ENCODE measurements at regions not wholly inside any gene's neighbourhood (a gene's known extent, or its start where the extent isn't known, plus 50 kb on each side); places are given as distances from the start of the nearest gene placed in this dataset.

DNA sequence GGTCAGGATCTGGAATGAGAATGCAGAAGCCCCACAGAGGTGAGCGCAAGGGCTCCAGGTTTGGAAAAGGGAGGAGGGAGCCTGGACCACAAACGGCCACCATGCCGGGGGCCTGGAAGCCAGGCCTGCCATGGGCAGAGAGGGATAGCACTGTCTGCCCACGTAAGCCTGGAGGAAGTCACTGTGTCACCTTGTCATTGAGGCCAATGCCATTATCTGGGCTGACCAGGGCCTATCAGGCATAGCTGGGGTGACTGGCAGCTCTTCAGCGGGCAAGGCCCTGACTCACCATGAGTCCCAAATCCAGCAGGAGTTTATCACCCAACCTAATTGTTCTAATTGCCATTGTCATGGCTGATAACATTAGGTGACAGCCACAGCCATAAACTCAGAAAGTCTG is 84.6 kb downstream of the MATN1 start:
- DNase-seq (ENCODE audit: low read depth in 3 of 3, low spot score in 1 of 3) = no peak

DNA sequence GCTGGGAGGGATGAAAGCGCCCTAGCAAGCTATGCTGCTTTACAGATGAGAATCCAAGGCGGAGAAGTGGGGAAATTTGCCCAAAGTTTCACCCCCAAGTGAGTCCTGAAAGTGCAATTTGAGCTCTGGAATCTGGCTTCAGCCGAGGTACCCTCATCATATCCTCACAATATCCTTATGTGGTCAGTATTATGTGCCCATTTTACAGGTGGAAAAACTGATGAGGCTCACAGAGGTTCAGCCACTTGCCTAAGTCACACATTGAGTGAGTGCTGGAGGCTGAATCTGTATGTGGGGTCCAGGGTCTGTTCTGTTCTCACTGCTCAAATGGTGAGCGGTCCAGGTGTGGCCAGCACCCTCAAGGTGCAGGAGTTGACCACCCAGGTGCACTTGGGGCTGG is 85.3 kb downstream of the MATN1 start:
- DNase-seq (ENCODE audit: low read depth in 3 of 3, low spot score in 1 of 3) = no peak

DNA sequence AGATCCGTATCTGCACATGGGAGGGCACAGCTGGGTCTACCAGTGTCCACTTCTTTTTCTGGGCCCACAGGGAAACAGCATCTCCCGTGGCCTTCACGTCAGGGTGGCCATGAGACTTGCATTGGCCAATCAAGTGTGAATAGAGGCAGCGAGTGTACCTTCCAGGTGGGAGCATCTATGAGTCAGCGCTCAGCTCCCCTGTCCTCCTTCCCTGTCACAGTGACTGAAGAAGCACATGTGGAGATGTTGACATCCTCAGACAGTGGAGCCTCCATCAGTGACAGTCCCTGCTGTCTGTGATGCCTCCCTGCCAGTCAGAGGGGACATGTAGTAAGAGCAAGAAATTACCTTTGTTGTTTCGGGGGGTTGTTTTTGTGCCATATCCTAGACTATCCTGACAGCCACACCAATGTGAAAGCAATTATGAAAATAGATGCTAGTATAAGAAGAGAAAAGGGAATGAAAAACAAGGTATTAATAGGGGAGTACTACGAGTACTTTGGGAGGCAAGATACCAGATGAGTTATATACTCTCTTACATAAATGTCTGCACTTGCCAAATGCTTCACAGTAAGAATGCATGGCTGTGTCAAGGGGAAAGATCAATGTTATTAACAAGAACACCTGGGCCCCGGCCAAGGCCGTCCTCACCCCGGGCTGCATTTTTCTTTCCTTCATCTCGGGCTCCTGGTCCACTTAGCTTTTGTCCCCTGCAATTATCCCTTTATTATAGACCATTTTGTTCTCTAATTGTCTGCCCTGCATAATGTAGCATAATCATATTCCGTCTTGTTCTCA is 86.0 kb downstream of the MATN1 start:
- no peak for DNase-seq (ENCODE audit: low read depth in 3 of 3, low spot score in 1 of 3)

DNA sequence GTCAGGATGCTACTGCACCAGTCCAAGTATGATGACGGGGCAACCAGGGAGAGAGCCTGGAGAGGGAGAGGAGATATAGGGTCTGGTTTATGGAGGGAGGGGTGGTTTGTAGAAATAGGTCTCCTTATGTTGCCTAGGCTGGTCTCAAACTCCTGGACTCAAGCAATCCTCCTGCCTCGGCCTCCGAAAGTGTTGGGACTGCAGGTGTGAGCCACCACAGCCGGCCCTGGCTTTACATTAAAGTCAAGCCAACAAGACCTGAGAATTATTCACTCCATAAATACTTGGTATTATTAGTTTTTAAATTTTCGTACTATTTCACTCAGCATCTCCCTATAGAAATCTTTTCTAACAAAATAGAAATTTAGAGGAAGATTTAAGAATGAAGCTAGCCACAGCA is 86.8 kb downstream of the MATN1 start:
- no peak for DNase-seq (ENCODE audit: low read depth in 3 of 3, low spot score in 1 of 3)

DNA sequence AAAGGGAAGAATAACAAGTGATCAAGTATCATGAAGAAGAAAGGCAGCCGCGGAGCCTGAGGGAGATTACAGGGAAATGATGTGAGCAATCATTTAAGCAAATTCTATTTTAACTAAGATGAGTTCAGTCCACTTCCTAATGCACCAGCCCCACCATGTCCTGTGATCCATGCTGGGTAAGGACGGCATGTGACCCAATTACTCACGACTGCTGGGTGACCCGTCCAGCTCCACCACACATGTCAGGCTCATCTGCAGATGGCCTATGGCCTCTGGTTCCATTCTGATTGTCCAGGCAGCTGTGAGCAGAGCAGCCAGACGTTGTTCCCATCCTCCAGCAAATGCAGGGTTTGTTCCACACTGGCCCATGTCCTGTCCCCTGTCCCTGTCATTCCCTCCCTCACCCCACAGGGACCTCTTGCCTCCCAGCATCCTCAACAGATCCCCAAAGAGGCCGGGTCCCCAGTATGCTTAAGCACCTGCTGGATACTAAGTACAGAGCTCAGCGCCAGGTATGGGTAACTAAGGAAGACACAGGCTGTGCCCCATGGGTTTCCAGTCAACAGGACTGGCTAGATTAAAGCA is 87.9 kb downstream of the MATN1 start:
- no peak for DNase-seq (ENCODE audit: low read depth in 3 of 3, low spot score in 1 of 3)

DNA sequence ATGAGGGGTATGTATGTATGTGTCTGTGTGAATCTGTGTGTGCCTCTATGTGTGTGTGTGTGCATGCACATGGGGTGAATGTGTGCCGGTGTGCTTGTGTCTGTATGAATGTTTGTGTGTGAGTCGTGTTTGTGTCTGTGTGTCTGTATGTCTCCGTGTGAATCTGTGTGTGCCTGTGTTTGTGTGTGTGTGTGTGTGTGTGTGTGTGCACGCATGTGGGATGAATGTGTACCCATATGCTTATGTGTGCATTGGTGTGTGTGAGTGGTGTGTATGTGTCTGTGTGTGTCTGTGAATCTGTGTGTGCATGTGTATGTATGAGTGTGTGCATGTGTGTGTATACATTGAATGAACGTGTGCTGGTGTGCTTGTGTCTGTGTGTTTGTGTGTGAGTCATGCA is 88.9 kb downstream of the MATN1 start:
- DNase-seq (ENCODE audit: low read depth in 3 of 3, low spot score in 1 of 3) = no peak

DNA sequence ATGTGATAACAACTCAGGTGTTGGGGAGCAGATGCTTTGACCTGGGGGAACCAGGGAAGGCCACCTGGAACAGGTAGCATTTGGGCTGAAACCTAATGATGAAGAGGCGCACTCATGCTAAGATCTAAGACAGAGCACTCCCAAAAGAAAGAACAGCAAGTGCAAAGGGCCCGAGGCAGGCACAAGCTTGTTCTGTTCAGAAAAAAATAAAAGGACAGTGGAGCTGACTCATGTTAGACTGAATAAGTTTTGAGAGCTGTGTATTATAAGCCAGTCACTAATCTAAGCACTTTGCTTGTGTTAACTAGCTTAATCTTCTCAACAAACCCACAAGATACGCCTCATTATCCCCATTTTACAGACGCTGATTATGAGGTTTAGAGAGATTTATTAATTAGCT is 90.1 kb downstream of the MATN1 start:
- no peak for DNase-seq (ENCODE audit: low read depth in 3 of 3, low spot score in 1 of 3)

DNA sequence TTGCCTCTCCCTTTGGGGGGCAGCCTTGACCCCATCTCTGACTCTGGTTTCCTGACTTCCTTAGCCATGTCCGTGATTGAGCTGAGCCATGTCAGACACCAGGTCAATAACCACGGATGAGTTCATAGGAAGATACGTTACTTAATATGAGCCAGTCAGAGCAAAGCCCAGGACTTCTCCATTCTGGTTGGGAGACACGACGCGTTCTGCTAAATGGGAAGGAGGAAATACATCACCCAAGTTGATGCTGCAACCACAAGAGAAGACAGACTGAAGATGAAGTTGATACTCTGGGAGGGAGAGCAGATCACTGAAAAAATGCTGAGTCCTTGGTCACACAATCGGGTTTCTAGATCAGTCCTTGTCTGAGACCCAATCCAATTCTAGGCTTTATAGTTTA is 90.9 kb downstream of the MATN1 start:
- DNase-seq (ENCODE audit: low read depth in 3 of 3, low spot score in 1 of 3) = no peak

DNA sequence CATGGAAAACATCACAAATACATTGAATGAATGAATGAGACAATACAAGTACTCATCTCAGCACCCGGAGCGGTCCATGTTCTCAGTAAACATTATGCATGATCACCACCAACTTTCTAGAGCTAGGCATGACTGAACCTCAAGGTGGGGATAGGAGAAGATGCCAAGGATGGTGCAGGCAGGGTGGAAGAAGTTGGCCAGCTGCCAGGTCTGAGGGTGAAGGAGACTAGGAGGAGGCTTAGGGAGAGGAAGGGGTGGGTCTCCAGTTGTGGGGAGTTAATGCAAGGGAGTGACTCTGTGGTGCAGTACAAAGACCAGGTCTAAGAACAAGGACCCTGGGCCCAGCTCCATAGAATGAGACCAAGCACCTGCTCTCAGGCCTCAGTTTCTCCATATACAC is 91.7 kb downstream of the MATN1 start:
- no peak for DNase-seq (ENCODE audit: low read depth in 3 of 3, low spot score in 1 of 3)

DNA sequence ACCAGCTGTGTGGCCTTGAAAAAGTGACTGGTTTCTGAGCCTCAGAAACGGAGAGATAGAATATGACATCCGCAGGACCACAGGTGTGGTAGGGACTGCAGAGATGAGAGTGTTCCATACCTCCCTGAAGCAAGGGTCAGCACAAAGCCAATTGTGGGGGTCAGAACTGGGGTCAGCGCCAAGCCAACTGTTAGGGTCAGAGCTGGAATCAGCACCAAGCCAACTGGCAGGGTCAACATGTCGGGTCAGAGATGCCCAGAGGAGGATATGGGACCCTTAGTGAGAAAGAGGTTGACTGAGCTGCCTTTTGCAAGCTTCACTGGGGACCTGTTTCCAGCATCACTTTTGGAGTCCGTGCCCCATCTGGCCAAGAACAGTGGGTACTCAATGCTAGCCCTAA is 93.9 kb downstream of the MATN1 start:
- DNase-seq (ENCODE audit: low read depth in 3 of 3, low spot score in 1 of 3) = no peak

DNA sequence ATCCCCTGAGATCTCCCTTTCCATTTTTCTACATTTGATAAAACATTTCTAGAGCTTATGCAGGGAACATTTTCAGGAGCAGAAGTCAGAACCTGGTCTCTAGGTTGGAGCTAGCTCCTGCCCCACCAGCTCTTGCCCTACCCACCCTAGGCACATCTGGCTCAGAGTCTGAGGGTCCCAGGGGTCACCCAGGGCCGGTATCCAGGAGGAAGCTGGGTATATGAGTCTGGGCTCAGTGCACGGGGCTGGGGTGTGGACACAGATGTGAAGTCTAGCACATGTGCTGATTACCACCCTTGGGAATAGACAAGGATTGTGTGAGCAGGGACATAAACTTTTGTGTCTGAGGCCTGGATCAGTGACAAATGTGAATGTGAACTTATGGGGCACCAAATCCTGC is 95.4 kb downstream of the MATN1 start:
- DNase-seq (ENCODE audit: low read depth in 3 of 3, low spot score in 1 of 3) = no peak

DNA sequence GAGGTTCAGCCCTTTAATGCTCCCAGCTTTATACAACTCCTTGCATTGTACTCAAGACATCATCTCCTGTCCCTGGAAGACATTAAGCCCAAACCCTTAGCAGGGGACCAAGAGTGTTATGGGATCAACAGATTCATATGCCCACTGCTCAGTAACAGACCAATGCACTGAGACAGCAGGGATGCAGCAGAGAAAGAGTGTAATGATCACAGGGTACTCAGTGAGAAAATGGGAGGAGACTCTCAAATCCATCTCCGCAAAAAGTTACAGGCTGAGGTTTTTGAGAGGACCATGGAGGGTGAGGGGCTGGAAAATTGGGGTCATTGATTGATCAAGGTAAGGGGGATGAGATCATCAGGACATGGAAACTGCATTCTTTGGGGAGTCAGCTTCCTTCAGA is 96.2 kb downstream of the MATN1 start:
- no peak for DNase-seq (ENCODE audit: low read depth in 3 of 3, low spot score in 1 of 3)

DNA sequence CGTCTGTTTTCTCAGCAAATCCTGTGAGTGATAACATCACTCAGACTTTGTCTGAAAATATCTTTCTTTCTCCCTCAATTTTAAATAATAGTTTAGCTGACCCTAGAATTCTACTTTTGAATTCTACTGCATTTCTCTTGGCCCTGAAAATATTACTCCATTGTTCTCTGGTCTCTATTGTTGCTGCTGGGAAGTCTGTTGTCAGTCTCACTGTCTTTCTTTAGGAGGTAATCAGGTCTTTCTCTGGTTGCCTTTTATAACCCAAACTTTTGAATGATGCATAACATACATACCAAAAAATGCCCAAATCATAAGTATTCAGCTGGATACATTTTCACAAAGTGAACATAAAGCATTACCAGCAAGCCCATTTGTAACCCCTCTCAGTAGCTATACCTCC is 100.0 kb downstream of the MATN1 start:
- no peak for DNase-seq (ENCODE audit: low read depth in 3 of 3, low spot score in 1 of 3)

DNA sequence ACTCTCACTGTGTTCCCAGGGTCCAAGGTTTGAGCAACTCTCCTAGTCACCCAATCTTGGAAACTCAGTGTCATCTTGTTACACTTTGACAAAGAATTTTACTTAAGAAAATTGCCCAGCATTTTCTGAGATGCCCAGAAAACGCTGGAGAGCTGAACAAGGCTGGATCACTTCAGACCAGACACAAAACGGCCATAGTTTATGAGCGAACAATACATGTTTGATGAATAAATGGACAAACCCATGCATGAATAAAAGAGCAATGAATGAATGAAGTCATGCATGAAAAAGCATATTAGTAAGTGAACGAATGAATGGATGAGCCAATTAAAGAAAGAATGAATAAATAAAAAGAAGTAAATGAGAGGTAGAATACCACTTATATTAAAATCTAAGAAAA is 103.8 kb downstream of the MATN1 start:
- no peak for DNase-seq (ENCODE audit: low read depth in 3 of 3, low spot score in 1 of 3)

DNA sequence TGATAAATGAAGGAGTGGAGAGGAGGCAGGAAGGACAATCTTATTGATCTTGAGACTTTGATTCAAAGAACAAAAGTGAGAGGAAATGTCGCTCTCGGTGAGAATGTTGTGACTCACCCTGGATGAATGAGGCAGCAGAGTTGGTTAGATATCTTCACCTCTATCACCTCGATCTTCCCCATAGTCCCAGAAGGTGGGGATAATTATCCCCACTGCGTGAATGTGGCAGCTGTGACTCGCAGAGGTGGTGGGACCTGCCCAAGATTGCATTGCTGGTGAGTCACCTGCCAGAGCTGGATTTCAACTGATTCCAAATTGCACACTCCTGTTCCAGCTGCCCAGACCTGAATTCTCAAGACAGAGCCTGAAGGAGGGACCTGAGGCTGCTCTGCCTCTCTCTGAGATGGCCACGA is 105.0 kb downstream of the MATN1 start:
- DNase-seq (ENCODE audit: low read depth in 3 of 3, low spot score in 1 of 3) = no peak

DNA sequence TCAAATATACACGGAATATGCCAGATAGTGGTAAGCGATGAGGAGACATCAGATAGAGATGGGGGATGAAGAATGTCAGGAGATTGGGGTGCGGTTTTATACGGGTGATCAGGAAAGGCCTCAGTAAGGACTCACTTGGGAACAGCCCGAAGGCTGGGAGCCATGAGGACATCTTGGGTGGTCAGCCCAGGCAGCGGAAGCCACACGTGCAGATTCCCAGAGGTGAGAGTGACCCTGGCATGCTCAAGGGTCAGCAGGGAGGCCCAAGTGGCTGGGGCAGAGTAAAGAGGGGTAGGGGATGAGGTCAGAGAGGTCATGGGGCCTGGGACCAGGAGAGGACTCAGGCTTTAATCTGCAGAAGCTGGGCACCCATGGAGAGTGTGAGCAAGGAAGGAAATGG is 106.6 kb downstream of the MATN1 start:
- DNase-seq (ENCODE audit: low read depth in 3 of 3, low spot score in 1 of 3) = no peak

DNA sequence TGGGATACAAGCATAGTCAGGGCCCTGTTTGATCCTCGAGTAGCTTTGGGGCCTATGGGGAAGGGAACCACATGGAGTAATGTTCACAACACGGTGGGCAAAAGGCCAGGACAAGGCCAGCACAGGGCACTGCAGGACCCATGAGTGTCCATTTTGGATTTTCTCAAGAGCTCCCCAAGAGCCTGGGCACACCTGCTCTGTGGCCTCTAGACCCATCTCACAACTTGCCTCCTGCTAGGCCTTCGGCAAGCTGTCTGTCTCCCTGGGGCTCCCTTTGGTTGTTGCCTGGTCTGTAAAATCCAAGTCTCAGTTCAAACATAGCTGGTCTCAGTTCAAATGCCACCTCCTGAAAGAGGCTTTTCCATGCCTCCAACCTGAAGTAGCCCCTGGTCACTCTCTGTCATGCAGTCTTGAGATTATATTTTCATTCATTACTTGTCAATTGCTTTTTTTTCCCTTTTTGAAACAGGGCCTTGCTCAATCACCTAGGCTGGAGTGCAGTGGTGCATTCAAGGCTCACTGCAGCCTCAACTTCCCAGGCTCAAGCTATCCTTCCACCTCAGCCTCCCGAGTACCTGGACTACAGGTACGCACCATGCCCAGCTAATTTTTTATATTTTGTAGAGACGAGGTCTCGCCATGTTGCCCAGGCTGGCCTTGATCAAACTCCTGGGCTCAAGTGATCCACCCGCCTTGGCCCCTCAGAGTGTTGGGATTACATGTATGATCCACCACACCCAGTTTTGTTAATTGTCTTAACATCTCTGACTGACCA is 107.4 kb downstream of the MATN1 start:
- DNase-seq (ENCODE audit: low read depth in 3 of 3, low spot score in 1 of 3) = no peak

DNA sequence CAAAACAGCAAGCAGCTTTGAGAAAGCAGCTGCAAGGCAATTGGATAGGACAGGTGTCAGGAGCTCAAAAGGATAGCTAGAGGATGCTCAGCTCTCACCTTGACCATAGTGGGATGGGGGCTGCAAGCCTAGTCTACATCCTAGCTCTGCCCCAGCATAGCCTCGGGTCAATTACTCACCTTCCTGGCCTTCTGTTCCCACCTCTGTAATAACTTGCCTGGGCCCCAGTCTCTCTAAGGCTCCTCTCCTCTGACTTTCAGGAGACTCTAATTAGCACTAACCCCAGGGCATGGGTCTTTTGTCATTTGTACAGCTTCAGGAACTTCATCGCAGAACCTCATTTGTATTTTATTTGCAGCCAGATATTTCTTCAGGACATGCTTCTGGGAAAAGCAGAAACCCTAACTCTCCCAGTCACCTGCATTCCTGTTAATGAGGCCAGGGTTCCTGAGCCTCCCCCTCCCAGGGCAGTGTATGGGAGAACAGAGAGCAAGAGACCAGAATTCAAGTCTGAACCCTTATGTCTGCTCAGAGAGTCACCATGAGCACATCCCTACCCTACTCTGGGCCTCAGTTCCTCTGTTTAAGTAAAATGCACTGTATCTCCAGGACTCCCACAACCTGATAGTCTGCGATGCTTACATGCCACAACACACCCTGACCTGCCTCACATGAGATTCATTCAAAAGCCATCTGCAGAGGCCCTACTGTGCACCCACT is 108.1 kb downstream of the MATN1 start:
- no peak for DNase-seq (ENCODE audit: low read depth in 3 of 3, low spot score in 1 of 3)

DNA sequence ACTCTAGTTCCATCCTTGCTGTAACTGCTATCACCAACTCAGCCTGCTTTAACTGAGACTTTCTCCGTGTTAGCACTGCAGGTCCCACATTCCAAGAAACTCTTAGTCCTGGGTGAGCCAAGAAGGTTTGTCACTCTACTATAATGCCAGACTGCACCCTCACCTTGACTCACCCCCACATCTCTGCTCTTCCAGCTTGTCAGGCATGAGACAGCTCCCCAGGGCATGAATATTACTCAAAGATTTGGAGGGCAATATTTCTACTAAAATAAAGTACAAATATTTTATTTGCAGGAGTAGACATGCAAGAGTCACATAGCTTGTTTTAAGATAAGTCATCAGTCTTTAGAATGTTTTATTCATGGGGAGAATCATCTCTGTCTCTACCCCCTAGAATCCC is 110.2 kb downstream of the MATN1 start:
- no peak for DNase-seq (ENCODE audit: low read depth in 3 of 3, low spot score in 1 of 3)

DNA sequence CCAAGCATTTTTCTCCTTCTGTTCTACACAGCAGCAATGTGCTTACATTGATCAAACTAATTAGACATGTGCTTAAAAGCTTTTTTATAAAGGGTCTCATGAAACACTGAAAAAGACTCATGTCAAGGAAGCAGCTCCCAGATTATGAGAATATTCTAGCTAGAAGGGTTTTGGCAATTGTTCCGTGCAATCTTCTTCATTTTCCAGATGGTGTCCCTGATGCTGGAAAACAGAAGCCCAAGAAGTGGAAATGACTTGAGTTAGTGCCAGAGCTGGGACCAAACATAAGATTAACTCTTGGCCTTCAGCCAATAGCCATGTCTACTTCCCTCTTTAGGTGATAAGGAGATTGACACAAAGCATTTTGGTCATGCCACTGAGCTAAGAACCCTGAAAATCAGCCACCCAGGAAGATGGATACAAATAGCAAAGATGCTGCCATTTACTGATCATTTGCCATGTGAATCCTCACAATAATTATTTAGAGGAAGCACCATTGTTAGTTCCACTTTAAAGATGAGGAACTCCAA is 110.8 kb downstream of the MATN1 start:
- no peak for DNase-seq (ENCODE audit: low read depth in 3 of 3, low spot score in 1 of 3)

DNA sequence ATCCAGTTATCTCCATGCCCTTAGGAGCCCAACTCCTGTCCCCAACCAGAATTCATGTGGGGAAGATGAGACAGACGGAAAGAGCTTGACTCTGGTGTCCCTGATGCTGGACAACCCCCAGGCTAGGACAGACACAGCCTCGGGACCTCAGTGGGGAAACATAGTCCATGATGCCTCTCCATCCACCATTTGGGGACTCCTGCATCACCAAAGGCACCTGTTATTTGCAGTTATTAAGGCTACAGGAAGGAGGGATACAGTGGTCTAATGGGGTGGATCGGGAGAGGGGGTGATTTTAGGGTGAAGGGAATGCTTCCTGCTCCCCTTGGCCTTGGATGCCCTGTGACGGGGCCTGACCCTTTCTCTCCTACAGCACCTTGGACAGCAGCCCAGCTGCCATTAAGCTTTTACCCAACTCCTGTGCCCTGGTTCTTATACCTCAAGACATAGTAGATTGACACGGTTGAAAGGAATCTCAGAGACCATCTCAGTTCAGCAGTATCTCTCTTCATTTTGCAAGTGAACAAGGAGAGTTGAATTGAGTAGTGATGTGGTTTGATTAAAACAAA is 111.6 kb downstream of the MATN1 start:
- DNase-seq (ENCODE audit: low read depth in 3 of 3, low spot score in 1 of 3) = no peak
